HG03280 (cell line): ENCODE measurements at regions not wholly inside any gene's neighbourhood (a gene's known extent, or its start where the extent isn't known, plus 50 kb on each side); places are given as distances from the start of the nearest gene placed in this dataset.
"Not testable (repeated sequence)": the region's sequence is repeated elsewhere in the genome, so short reads cannot be mapped to it uniquely, and the experiment has no call there.

Experiments used
- ATAC-seq: cut with Tn5 transposase; IDR thresholded peaks from one replicate; pipeline ENCODE4 v1.9.1; 2021; ENCODE audit warnings: mild to moderate bottlenecking, moderate library complexity; ENCODE audit not compliant: unreplicated experiment

DNA sequence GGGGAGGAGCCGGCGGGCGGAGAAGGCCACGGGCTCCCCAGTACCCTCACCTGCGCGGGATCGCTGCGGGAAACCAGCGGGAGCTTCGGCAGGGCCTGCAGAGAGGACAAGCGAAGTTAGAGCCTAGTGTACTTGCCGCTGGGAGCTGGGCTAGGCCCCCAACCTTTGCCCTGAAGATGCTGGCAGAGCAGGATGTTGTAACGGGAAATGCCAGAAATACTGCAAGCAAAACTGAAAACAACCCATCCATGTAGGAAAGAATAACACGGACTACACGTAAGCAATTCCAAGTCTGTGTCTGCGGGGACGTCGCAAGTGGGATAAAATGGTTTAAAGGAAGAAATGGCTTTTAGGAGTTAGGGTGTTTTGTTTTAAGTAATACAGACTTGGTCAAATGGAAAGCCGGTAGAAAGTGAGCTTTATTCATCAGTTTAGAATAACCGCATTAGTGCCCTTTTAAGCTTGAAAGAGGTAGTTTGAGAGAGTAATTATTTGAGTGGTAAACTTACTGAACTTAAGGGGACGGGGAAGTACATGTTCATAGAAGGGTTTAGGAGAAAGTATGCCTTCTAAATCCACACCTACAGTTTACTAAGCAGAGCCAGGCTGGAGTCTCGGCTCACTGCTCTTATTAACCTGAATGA is 121.3 kb upstream of the NIPA1 start:
- ATAC-seq, result not testable (repeated sequence)

GRCh38 chr15:22665711-22666110 is 120.7 kb upstream of the NIPA1 start:
- not testable (repeated sequence) for ATAC-seq

DNA sequence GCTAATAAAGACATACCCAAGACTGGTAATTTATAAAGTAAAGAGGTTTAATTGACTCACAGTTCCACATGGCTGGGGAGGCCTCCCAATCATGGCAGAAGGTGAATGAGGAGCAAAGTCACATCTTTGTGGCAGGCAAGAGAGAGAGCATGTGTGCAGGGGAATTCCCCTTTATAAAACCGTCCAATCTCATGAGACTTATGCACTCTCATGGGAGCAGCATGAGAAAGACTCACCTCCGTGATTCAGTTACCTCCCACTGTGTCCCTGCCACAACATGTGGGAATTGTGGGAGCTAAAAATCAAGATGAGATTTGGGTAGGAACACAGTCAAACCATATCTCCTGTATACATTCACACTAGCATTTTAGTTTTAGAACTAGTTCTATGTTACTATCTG is 101.7 kb upstream of the NIPA1 start:
- not testable (repeated sequence) for ATAC-seq

GRCh38 chr15:22699881-22700280 is 86.6 kb upstream of the NIPA1 start:
- ATAC-seq, result not testable (repeated sequence)

- ATAC-seq, result not testable (repeated sequence)
These were observed 75.6 kb upstream of the NIPA1 start for GRCh38 chr15:22710831-22711341.

DNA sequence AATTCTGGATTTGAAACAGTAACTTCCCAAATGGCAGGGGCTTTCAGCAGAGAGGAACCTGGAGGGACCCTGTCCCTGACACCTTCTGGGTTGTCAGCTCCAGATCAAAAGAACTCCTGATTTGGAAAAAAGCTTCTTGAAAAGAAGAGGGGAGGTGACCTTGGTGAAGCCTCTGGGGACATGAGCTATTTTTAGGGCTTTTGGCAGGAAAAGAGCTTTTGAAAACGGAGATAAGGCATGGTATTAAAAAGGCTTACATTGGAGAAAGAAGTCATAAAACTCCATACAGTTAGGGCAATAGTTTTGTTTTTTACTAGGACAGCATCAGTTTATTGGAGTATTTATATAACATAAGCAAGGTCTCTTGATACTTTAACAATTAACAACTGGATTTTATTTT is 72.5 kb upstream of the NIPA1 start:
- ATAC-seq, result not testable (repeated sequence)

DNA sequence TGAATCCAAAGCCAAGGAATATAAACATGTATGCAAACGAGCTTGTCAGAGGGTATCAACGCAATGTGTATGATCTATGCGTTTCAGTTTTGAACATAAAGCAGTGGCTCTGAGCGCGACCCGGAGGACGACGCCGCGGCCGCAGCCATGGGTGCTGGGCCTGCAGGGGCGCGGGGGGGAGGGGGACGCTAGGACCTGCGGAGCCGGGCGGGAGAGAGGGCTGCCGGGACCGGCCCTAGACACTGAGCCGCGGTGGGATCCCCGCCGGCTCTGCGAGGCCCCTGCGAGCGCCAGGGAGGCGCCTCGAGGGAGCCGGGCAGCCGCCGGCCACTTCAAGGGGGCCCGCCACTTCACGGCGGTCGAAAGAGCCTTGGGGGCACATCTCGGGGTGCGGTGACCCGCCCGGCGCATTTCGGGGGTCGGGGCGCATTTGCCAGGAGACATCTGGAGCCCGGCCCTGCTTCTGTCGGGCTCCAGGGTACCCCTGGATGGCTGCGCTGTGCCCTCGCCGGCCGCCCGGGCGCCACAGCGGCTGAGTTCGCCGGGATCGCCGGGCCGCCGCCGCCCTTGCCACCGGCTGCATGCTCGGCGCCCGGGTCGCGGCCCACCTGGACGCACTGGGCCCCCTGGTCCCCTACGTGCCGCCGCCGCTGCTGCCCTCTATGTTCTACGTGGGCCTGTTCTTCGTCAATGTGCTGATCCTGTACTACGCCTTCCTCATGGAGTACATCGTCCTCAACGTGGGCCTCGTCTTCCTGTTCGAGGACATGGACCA is 71.9 kb upstream of the NIPA1 start:
- ATAC-seq, result not testable (repeated sequence)

DNA sequence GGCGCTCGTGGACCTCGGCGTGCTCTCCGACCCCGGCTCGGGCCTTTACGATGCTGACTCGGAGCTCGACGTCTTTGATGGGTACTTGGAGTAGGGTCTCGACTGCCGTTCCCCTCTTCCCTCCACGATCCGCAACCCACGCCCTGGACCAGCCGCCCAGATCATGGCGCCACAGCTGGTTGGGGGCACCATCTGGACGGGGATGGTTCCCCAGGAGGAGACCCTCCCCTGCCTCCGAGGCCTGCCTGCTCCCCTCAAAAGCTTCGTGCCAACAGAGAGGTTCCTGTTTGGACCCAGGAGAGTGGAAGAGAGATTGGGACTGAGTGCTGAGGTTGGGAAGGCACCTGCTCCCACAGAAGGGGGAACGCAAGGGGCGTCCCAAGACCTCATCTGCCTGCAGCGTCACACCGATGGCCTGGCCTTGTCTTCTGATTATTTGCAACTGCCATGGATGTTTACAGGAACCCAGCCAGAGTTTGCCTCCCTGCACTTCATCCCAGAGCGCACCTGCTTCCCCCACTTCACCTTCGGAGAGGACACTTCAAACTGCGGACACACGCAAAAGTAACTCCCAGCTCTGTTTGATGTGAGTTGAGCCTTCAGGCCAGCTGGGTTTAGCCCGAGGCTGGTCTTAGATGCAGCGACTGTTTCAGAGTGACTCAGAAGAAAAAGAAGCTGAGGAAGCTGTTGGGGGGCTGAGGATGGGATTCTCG is 71.2 kb upstream of the NIPA1 start:
- not testable (repeated sequence) for ATAC-seq

DNA sequence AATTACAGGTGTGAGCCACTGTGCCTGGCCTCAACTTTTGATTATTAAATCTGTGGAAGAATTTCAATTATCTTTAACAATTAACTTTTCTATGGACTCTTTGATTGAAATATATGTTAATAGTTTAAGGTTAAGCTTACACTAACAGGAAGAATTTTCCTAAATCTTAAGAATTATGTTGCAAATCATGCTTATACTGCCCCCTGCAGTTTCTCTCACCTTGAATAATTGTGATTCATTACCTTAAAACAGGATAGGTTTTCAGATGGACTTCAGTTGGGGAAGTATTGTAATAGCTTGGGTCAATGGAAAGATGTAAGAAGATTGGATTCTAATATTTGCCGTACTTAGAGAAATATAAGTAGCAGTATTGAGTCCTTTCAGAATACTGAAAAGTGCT is 66.5 kb upstream of the NIPA1 start:
- ATAC-seq, result not testable (repeated sequence)

GRCh38 chr15:22726104-22726503 is 60.3 kb upstream of the NIPA1 start:
- ATAC-seq, result not testable (repeated sequence)

DNA sequence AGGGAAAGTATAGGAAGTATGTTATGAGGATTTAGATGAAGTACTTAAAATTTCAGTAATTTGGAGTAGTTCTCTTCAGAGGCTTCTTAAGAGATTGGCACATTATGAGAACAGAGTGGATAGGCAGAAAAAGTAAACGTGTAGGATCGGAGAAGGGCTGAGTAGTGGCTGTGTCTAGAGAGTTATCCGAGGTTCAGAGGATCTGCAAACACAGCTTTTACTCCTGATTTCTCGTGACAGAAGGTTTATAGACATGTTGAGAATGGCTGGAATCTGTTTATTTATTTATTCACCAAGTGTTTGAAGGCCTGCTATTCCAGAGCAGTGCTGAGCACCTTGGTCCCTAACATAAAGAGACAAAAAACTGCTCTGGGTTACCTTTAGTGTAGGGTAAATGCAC is 51.4 kb upstream of the NIPA1 start:
- ATAC-seq, result not testable (repeated sequence)

DNA sequence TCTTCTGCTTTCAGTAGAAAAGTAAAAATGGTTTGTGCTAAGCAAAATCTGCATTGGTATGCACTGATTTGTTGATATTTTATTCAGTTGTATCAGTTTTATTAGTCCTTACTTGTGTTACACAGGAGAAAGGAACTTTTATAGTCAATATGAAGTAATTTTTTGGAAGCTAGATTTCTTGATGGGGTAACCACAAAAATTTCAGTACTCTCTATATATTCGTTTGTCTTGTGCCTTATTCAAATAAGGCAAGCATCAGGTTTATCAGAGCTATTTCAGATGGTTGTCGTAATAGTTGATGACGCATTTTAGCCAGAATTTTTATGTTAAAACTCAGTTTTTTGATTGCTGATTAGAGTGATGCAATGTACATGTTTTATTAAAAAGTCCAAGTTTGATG is 50.7 kb upstream of the NIPA1 start:
- ATAC-seq, result no peak

- not testable (repeated sequence) for ATAC-seq
These were observed 50.2 kb upstream of the NIPA1 start for GRCh38 chr15:22736200-22736599.
